GM12873 (cell line): ENCODE measurements at regions not wholly inside any gene's neighbourhood (a gene's known extent, or its start where the extent isn't known, plus 50 kb on each side); places are given as distances from the start of the nearest gene placed in this dataset.

Experiments used
- TF ChIP-seq, protein P1 (sequence below): IDR thresholded peaks from 2 replicates; pipeline ENCODE4 v1.5.1; 2012; ENCODE audit warnings: low read depth, mild to moderate bottlenecking, moderate library complexity, low read length, control low read depth; ENCODE audit not compliant: insufficient read depth; ENCODE audit errors: missing control alignments

DNA sequence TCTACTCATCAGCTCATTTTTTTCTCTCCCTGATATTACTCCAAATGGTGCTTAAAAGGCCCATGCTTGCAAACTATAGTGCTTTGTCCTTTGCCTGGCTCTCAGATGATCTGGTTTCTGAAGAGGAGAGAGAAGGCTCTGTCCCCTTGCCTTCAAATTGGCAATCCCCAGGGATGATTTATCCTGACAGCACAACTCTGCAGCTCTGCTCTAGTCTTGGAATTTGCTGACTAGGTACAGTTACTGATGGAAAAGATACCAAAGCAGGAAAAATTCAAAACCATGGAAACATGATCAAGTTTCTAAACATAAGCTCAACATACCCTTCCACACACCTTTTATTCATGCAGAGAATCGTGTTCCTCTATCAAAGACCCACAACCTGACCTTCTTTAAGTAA, 106.7 kb upstream of the CADPS start:
- TF ChIP-seq, protein P1, sequence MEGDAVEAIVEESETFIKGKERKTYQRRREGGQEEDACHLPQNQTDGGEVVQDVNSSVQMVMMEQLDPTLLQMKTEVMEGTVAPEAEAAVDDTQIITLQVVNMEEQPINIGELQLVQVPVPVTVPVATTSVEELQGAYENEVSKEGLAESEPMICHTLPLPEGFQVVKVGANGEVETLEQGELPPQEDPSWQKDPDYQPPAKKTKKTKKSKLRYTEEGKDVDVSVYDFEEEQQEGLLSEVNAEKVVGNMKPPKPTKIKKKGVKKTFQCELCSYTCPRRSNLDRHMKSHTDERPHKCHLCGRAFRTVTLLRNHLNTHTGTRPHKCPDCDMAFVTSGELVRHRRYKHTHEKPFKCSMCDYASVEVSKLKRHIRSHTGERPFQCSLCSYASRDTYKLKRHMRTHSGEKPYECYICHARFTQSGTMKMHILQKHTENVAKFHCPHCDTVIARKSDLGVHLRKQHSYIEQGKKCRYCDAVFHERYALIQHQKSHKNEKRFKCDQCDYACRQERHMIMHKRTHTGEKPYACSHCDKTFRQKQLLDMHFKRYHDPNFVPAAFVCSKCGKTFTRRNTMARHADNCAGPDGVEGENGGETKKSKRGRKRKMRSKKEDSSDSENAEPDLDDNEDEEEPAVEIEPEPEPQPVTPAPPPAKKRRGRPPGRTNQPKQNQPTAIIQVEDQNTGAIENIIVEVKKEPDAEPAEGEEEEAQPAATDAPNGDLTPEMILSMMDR: no peak

DNA sequence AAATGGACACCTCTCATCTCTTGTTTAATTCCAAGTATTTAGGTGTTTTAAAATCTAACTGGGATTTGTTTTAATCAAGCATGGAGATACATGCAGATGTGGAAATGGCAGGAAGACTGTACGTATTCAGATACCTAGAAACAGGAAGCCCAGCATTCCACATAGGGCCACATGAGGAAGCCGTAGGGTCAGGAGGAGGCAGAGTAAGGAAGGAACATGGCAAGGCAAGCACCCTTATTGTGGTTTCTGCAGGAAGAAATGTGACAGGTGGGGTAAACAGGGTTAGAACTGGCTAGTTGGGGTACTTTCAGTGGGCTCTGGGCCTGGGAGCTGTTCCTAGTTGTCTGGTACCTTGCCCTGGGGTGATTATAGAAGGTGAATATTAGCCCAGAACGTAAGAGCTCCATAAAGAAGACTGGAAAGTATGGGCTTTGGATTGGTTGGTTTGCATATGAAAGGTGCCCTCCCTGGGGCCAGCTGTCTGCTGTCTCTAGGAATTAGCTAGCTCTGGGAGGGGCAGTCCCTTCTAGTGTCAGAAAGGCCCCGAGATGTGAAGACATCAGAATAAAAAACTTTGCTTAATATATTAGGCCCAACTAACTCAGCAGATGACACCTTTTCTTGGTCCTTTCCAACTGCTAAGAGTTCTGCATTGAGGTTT, 107.7 kb upstream of the CADPS start:
- TF ChIP-seq, protein P1: no peak

DNA sequence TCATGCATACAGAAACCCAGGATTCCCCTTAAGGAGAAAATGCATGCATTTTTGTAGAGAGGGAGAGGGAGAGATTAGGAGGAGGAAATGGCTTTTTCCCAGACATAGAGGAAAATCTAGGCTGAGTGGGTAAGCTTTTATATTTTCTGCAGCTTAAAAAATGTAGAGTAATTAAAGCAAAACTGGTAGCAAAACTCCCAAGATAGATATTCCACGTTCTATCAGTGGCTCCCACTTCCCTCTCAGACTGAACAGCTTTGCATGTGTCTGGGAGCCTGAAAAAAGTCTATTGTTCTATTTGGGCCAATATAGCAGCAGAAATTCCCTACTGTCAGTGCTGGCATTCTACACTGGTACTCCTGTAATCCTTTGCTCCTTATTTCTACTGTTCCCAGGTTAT, 110.8 kb upstream of the CADPS start:
- TF ChIP-seq, protein P1: no peak

DNA sequence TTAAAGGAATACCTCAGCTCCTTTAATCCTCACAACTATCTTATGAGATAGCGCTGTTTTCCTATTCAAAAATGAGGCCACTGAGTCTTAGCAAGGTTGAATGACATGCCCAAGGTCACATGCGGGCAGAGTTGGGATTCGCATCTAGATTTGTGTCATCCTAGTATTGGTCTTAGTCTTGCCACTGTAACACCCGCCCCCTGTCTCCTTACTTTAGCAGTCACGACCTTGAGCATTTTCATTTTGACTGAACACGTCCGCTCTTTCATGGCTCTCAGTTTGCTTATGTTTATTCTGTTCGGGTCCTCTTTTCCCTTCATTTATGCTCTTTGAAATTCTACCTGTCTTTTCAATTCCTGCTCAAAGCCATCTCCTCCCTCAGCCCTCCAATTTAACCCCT, 112.5 kb upstream of the CADPS start:
- TF ChIP-seq, protein P1: no peak

DNA sequence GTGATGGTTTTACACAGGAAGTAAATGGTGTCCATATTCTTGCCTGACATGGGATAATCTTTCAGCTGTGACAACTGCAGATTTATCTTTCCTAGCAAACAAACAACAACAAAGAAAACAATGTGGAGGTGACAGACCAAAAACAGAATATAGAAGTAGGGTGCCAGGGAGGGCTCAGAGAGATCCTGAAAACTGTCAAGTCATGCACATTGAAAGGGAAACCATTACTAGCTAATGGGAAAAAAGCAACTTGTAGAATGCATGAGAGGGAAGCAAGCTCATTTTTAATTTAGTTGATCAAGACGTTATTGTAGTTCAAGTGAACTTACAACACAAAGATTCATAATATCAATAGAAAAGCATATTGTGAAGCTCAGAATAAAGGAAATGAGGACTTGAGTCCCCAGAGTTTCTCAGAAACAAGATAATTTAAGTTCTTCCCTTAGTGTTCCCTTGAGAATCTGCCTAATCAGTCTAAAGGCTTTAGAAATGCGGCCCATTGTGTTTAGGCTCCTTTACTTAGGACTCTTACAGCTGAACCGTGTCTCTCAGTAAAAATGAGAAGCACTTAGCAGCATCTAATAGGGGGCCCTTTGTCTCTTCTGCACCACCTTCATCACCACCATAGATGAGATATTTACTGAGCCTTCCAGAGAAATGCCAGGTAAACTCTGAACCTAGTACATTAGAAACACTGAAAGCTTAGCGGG, 115.6 kb upstream of the CADPS start:
- TF ChIP-seq, protein P1: no peak

DNA sequence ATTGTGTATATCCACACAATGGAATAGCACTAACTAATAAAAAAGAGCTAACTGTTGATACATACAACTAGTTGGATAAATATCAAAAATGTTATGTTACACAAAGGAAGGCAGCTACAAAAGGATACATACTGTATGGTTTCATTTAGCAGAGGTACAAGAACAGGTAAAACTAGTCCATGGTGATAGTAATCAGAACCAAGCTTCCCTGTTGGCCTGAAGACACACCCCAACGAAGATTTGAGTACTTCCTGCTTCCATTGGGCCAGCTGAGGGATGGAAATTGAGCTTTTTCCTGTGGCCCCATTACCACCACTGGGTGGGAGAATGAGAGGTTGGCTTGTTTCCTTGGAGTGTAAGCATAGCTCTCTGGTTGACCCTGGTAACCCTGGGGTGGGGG, 117.3 kb upstream of the CADPS start:
- TF ChIP-seq, protein P1: no peak

DNA sequence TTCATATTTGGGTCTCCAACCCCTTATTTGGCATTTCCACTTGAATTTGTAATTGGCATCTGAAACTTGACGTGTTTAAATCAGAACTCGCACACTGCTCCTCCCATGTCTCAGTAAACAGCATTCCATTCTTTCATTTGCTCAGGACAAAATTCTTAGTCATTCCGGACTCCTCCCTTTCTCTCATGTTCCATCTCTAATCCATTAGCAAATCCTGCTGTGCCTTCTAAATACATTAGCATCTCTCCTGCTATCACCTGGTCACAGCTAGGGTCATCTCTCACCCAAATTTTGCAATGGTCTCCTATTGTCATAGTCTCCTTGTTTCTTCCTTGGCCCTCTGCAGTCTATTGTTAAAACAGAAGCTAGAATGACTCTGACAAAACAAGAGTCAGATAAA, 119.9 kb upstream of the CADPS start:
- TF ChIP-seq, protein P1: no peak
